NT2/D1 (cell line): ENCODE measurements at regions not wholly inside any gene's neighbourhood (a gene's known extent, or its start where the extent isn't known, plus 50 kb on each side); places are given as distances from the start of the nearest gene placed in this dataset.
"Not testable (repeated sequence)": the region's sequence is repeated elsewhere in the genome, so short reads cannot be mapped to it uniquely, and the experiment has no call there.

Experiments used
- DNase-seq: peaks from one replicate; pipeline ENCODE4 v3.0.0-alpha.2; 2011; ENCODE audit warnings: low read depth, low spot score
- H3K27me3 ChIP-seq: 2 replicates; pipeline ENCODE4 v1.6.0; 2011; ENCODE audit warnings: mild to moderate bottlenecking; ENCODE audit not compliant: insufficient read length, insufficient read depth
- H3K36me3 ChIP-seq: 2 replicates; pipeline ENCODE4 v1.6.1; 2011; ENCODE audit warnings: mild to moderate bottlenecking, low read length, mixed read lengths; ENCODE audit not compliant: insufficient read depth, insufficient read length
- H3K4me1 ChIP-seq: 2 replicates; pipeline ENCODE4 v1.5.1; 2011; ENCODE audit not compliant: insufficient read depth, insufficient read length
- H3K4me3 ChIP-seq: 2 replicates; pipeline ENCODE4 v1.5.1; 2011; ENCODE audit warnings: low read depth; ENCODE audit not compliant: insufficient read length
- H3K9ac ChIP-seq: 2 replicates; pipeline ENCODE4 v1.6.0; 2011; ENCODE audit warnings: low read depth; ENCODE audit not compliant: insufficient read length
- H3K9me3 ChIP-seq: 2 replicates; pipeline ENCODE4 v1.5.1; 2011; ENCODE audit warnings: mild to moderate bottlenecking, low read length; ENCODE audit not compliant: insufficient read depth
- SUZ12 ChIP-seq: IDR thresholded peaks from 2 replicates; pipeline ENCODE4 v1.6.1; 2011; ENCODE audit not compliant: insufficient read length, insufficient read depth; ENCODE audit errors: extremely low read depth
- YY1 ChIP-seq: IDR thresholded peaks from 2 replicates; pipeline ENCODE4 v1.6.1; 2011; ENCODE audit not compliant: insufficient read length, insufficient read depth
- ZNF274 ChIP-seq: IDR thresholded peaks from 2 replicates; pipeline ENCODE4 v1.6.1; 2011; ENCODE audit warnings: mild to moderate bottlenecking, low read depth, low read length

- H3K27me3 ChIP-seq: no peaks in the 10 kb centered on the region
- peaks cover 2% of the 10 kb centered on the region for H3K4me1 ChIP-seq
- no peak overlapping the region for H3K9ac ChIP-seq
- peaks cover 8% of the 10 kb centered on the region; the same call in 1 of the 2 replicates for H3K9me3 ChIP-seq
- no peak for DNase-seq
- no peak overlapping the region for H3K4me3 ChIP-seq
- TF ChIP-seq YY1 (no peak), SUZ12 (no peak), ZNF274 (no peak)
- H3K36me3 ChIP-seq: no peaks in the 10 kb centered on the region
Measured at GRCh38 chr15:84402856-84403608, 167.5 kb downstream of the GOLGA6L4 start.

- not testable (repeated sequence) for H3K36me3 ChIP-seq, H3K9me3 ChIP-seq, DNase-seq, H3K9ac ChIP-seq, H3K27me3 ChIP-seq, H3K4me3 ChIP-seq, H3K4me1 ChIP-seq
Measured at GRCh38 chr15:84409357-84409756, 173.8 kb downstream of the GOLGA6L4 start.

- H3K4me3 ChIP-seq, DNase-seq, H3K36me3 ChIP-seq, H3K4me1 ChIP-seq, H3K9ac ChIP-seq, H3K27me3 ChIP-seq, H3K9me3 ChIP-seq: not testable (repeated sequence)
Measured at GRCh38 chr15:84421513-84422181, 179.2 kb upstream of the ZSCAN2 start.

GRCh38 chr15:84425327-84425726 is 175.5 kb upstream of the ZSCAN2 start:
- H3K4me1 ChIP-seq, DNase-seq, H3K27me3 ChIP-seq, H3K36me3 ChIP-seq, H3K4me3 ChIP-seq, H3K9ac ChIP-seq, H3K9me3 ChIP-seq: not testable (repeated sequence)

DNA sequence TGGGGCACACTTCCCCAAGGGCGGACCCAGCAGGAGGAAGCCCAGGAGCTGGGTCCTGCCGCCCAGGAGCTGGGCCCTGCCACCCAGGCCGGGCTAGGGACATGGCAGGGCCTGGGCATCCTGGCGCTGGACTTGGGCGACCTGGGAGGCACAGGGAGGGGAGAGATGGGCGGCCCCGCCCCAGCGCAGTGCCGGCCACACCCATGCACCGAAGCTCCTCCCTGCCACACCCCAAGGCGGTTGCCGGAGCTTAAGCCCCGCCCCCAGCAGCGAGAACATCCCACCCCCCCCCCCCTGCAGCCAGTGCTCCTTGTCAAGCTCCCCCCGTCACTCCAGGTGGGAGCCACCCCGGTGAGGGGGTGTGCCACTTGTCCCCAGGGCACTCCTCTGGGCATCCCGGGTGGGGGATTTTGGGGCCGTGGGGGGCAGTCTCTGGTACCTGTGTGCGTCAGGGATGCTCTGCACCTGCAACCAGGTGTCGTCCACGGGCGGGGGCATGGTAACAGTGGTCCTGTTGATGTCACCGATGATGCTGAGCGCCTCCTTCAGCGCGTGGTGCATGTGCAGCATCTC is 127.4 kb upstream of the ZSCAN2 start:
- H3K4me1 ChIP-seq, DNase-seq: not testable (repeated sequence)

GRCh38 chr15:84476364-84477033 is 124.3 kb upstream of the ZSCAN2 start:
- not testable (repeated sequence) for H3K4me1 ChIP-seq, DNase-seq, H3K9me3 ChIP-seq, H3K36me3 ChIP-seq, H3K4me3 ChIP-seq, H3K27me3 ChIP-seq, H3K9ac ChIP-seq

More for the DNA sequence above, 127.4 kb upstream of the ZSCAN2 start:
- not testable (repeated sequence) for H3K36me3 ChIP-seq, H3K4me3 ChIP-seq, H3K27me3 ChIP-seq, H3K9me3 ChIP-seq, H3K9ac ChIP-seq

GRCh38 chr15:84477550-84477949 is 123.3 kb upstream of the ZSCAN2 start:
- H3K4me1 ChIP-seq, H3K9ac ChIP-seq, H3K4me3 ChIP-seq, DNase-seq, H3K27me3 ChIP-seq, H3K9me3 ChIP-seq, H3K36me3 ChIP-seq: not testable (repeated sequence)

DNA sequence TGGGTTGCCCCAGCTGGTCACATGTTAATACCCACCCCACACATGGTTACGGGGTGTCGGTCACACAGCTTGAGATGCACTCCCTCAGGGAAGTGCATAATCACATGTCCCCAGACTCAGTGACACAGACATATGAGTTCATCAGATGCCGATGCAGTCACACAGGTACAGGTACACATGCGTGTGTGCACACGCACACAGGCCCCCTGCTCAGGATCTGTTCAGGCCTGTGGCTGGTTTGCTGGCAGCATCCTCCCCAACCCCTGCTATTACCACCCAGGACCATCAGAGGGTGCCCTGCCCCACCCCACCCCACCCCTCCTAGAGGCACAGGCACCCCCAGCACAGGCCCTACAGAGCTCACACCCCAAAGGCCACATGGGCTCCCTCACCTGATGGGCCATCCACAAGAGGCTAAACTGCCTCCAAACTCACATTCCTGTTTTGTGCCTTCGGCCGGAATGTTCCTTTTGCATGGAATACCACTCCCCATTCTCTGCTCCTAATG is 120.6 kb upstream of the ZSCAN2 start:
- not testable (repeated sequence) for H3K4me1 ChIP-seq, H3K27me3 ChIP-seq, H3K9me3 ChIP-seq, DNase-seq, H3K36me3 ChIP-seq, H3K4me3 ChIP-seq, H3K9ac ChIP-seq

- not testable (repeated sequence) for H3K4me3 ChIP-seq, H3K36me3 ChIP-seq, H3K9me3 ChIP-seq, DNase-seq, H3K9ac ChIP-seq, H3K4me1 ChIP-seq, H3K27me3 ChIP-seq
Measured at GRCh38 chr15:84483859-84484258, 117.0 kb upstream of the ZSCAN2 start.

DNA sequence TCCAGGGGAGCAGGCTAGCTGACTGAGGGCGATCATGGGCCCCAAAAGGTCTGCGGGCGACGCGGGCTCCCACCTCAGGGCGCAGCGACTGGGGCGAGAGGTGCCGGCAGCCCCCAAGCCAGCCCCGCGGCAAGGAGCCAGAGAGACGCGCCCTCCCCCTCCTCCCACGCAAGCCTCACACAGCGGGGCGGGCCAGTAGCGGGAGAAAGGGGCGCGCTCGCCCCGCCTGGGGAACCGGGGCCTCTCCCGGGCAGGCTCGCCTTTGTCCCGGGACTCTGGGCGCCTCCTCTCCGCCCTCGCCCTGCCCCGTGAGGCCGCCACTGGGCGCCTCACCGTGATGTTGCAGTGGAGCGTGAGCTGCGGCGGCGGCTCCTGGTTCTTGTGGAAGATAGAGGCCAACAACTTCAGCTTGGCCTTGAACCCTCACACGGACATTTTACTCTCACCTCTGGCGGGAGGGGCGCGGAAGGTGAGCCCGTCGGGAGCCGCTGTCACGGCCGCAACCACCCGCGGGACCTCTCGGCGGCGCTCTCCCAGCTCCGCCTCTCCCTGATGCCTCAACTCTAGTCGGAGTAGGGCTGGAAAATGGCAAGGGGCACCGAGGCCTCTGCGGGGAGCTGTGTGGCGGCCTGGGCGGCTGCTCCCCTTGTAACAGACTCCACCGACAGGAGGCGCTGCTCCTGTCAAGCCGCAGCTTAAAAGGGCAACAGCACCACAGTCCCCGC is 100.5 kb upstream of the ZSCAN2 start:
- not testable (repeated sequence) for H3K4me3 ChIP-seq, H3K9ac ChIP-seq, H3K36me3 ChIP-seq, H3K9me3 ChIP-seq, DNase-seq, H3K4me1 ChIP-seq, H3K27me3 ChIP-seq
